Brain microvascular endothelial cell (primary cell): ENCODE measurements at regions not wholly inside any gene's neighbourhood (a gene's known extent, or its start where the extent isn't known, plus 50 kb on each side); places are given as distances from the start of the nearest gene placed in this dataset.

Source experiments
- DNase-seq: peaks from one replicate; pipeline ENCODE4 v3.0.0-alpha.2; 2020
- H3K27ac ChIP-seq: fragments of 250-450 bp; sonication (Bioruptor Pico); 2 replicates; pipeline ENCODE4 v1.5.1; 2020; ENCODE audit warnings: mild to moderate bottlenecking, moderate library complexity
- H3K27me3 ChIP-seq: fragments of 250-450 bp; sonication (Bioruptor Pico); replicated peaks from 2 replicates; pipeline ENCODE4 v1.5.1; 2020; ENCODE audit warnings: mild to moderate bottlenecking
- H3K36me3 ChIP-seq: fragments of 250-450 bp; sonication (Bioruptor Pico); replicated peaks from 2 replicates; pipeline ENCODE4 v1.5.1; 2020; ENCODE audit warnings: mild to moderate bottlenecking
- H3K4me3 ChIP-seq: 2 replicates; pipeline ENCODE4 v1.5.1; 2011; ENCODE audit warnings: low read depth, mild to moderate bottlenecking, control low read depth, low read length, moderate library complexity
- CTCF ChIP-seq: IDR thresholded peaks from 2 replicates; pipeline ENCODE4 v1.5.1; 2011; ENCODE audit warnings: low read depth, mild to moderate bottlenecking, moderate library complexity, low read length, control low read depth, inconsistent platforms; ENCODE audit errors: missing control alignments
- in situ Hi-C: cut with HindIII; loops from 2 replicates; pipeline ENCODE4 v1.10.0; 2017; ENCODE audit warnings: low sequenced_read_pairs, low pct_ligation_motif_present

DNA sequence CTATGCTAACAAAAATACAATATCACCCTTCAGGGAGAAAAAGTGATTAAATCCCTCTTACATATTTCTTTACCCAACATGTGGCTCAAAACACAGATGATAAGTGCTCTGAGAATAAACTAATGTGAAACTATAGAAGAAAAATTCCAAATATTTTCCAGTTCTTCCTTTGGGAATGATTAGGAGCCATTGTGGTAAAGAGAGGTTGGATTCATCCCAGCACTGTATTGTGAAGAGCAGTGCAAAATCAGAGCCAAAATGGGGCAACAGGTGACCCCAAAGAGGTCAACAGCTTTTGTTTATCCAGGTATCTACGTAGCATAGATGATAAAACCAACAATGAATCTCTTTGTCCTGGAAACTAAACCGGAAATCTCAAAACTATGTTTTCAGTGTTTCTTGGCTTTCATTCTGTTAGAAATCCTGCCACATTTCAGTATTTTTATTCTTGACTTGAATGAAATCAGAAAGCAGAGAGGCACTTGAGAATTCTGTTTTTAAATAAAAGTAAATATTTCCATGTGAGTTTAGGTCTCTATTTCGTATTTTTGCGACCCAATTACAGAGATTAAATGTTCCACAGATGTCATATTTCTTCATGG, 120.4 kb upstream of the FST start:
- TF ChIP-seq CTCF = no peak
- DNase-seq = no peak
- H3K36me3 ChIP-seq = no peaks in the 10 kb centered on the region
- no peak overlapping the region for H3K4me3 ChIP-seq
- no peaks in the 10 kb centered on the region for H3K27me3 ChIP-seq
- in situ Hi-C loops = no loop called here
- H3K27ac ChIP-seq = peak overlapping the region; percentile 60

DNA sequence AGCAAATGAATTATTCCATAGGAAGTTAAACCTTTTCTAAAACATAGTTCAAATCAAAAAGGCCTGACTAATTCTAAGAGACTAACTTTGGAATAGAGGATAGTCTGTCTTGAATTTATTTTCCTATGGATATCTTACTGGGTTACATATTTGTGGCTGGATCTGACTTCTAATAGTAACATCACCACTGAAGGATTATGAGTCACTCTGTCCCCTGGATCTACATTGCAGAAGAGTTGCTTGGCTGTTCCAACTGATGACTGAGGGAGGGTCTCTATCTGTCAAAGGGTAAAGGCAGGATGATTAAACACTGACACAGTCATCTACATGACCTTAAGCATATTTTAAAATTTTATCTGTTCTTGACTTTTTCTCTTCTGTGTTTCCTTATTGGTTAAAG, 119.6 kb upstream of the FST start:
- peak overlapping the region; percentile 82 for H3K27ac ChIP-seq
- no peak for TF ChIP-seq CTCF
- no peaks in the 10 kb centered on the region for H3K36me3 ChIP-seq
- DNase-seq = peak; percentile 88
- no peak overlapping the region for H3K4me3 ChIP-seq
- in situ Hi-C loops = no loop called here
- no peaks in the 10 kb centered on the region for H3K27me3 ChIP-seq

DNA sequence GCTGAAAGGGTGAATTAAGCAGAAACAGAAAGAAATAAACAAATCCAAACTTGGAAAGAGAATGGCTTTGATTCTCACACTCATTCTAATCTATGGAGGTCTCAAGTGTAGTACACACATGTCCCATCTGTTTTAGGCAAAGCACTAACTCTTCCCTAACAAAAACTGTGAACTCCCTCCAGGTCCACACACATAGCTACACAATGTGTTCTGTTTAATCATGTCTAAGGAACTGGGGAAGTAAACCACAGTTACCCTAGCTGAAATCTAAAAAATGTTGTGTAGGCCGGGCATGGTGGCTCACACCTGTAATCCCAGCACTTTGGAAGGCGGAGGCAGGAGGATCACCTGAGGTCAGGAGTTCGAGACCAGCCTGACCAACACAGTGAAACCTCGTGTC, 118.7 kb upstream of the FST start:
- DNase-seq = no peak

DNA sequence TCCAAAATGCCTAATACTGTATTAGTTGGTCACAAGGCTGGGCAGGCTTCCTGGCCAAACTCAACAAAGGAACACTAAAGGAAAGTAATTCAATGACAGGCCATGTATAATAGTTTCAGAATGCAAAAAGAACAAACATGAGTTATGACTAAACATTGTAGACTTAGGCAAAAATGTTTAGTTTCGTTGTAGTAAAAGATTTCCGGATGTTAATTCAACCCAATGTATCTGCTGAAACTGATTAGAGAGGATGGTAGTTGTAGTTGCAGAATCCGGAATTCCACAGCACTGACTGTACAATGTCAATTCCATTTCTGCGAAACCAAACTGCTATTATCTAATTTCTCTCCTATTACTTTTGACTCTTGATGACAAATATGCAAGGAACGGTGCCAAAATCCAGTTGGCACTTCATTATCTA, 117.9 kb upstream of the FST start:
- Histone ChIP-seq H3K4me3 (no peak overlapping the region), H3K36me3 (no peaks in the 10 kb centered on the region), H3K27me3 (no peaks in the 10 kb centered on the region), H3K27ac (peak overlapping the region; percentile 82)
- TF ChIP-seq CTCF = no peak
- in situ Hi-C loops = no loop called here
- DNase-seq = peak; percentile 97

More for the DNA sequence above, 118.7 kb upstream of the FST start:
- no peak for TF ChIP-seq CTCF
- Histone ChIP-seq H3K27me3 (no peaks in the 10 kb centered on the region), H3K4me3 (no peak overlapping the region), H3K36me3 (no peaks in the 10 kb centered on the region), H3K27ac (peak overlapping the region; percentile 82)
- in situ Hi-C loops = no loop called here

DNA sequence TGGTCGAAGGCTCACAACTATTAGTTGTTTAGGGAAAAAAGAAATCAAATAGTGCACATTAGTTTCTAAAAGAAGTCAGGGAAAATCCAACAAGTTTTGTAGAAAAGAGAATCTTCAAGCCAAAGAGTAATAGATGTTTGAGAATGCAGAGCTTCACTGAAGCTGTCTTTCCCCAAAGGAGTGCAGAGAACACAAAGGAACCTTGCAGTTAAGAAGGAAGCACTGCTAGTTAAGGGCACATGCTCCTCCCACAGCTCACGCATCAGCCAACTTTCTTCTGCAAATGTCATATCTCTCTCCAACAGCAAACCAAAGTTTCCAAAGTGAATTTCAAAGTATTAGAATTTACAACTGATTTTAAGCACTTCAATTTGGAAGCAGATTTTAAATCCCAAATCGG, 116.4 kb upstream of the FST start:
- Histone ChIP-seq H3K27me3 (no peaks in the 10 kb centered on the region), H3K4me3 (no peak overlapping the region), H3K36me3 (no peaks in the 10 kb centered on the region), H3K27ac (no peak overlapping the region)
- in situ Hi-C loops = no loop called here
- no peak for DNase-seq
- TF ChIP-seq CTCF = no peak

GRCh38 chr5:53366245-53366644, 114.2 kb upstream of the FST start:
- no peak for DNase-seq
- H3K27me3 ChIP-seq = no peaks in the 10 kb centered on the region
- no peak for TF ChIP-seq CTCF
- H3K36me3 ChIP-seq = no peaks in the 10 kb centered on the region
- H3K27ac ChIP-seq = peak overlapping the region; percentile 17
- no peak overlapping the region for H3K4me3 ChIP-seq
- in situ Hi-C loops = no loop called here
